GM19455 (cell line): ENCODE measurements at regions not wholly inside any gene's neighbourhood (a gene's known extent, or its start where the extent isn't known, plus 50 kb on each side); places are given as distances from the start of the nearest gene placed in this dataset.
"Not testable (repeated sequence)": the region's sequence is repeated elsewhere in the genome, so short reads cannot be mapped to it uniquely, and the experiment has no call there.

ENCODE experiments used
- ATAC-seq: cut with Tn5 transposase; IDR thresholded peaks from one replicate; pipeline ENCODE4 v1.9.1; 2021; ENCODE audit not compliant: unreplicated experiment

DNA sequence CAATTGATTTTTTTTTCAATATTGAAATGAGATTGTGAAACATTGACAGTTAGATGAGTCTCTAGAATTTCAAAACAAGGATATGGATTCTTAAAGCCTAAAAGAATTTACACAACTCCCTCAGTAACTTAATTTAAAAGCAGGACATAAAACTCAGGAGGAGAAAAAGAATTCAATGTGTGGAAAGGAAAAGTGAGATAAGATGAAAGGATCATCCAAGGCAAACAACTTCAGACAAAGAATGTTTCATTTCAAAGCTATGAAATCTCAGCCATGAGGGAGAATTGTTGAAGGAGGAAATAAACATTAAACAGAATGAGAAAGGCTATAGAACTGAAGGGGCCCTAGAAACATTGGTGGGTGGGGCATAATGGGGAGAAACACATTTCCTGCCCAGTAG lies 191.7 kb upstream of the NOX3 start:
- no peak for ATAC-seq

- ATAC-seq: no peak
Measured at GRCh38 chr6:155646443-155646842, 190.8 kb upstream of the NOX3 start.

DNA sequence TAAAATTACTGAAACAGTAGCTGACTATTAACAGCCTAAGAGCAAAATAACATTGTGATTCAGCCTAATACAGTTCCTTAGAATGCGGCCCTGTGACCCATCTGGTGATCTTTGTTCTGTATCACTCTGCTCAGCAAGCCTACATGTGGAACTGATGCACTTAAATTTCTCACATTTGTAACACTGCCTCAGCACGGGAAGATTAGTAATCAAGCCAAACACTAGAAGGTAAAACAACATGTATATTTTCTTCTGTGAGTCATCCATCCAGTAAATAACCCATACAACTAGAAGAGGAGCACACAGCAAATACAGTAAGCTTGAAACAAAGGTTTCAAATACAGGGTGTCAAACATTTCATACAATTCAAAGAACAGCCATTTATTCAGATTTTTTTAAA lies 189.7 kb upstream of the NOX3 start:
- no peak for ATAC-seq

DNA sequence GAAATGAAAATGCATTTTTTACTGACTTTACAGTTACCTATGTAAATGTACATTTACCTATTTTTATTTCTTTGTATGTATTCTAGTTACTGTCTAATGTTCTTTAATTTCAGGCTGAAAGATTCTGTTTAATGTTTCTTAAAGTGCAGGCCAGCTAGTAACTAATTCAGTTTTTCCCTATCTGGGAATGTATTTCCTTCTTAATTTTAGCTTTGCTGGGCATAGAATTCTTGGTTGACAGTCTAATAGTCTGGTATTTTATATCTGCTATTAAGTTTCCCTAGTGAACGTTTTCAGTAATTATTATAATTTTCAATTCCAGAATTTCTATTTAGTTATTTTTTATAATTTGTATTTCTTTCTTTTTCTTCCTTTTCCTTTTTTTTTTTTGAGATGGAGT lies 186.0 kb upstream of the NOX3 start:
- no peak for ATAC-seq

GRCh38 chr6:155638200-155638599 lies 182.6 kb upstream of the NOX3 start:
- no peak for ATAC-seq

DNA sequence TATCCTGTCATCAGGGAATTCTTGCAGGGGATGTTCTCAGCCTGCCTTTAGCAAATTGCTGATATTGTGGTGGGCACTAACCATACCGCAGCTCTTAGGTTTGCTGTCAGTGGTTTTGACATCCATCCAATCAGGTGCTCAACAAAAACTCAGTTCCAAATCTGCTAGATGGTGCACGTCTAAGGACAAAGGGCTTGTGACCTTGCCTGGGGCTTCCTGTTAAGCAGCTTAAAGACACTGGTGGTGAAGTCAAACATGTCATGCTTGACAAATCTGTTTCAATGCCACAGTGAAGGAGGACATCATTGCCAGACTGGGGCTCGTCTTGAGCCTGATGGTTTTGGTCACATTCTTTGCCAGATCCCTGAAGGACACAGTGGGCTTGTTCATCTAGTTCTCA lies 179.8 kb upstream of the NOX3 start:
- ATAC-seq: no peak

- ATAC-seq: no peak
Measured at GRCh38 chr6:155630085-155630484, 174.4 kb upstream of the NOX3 start.

DNA sequence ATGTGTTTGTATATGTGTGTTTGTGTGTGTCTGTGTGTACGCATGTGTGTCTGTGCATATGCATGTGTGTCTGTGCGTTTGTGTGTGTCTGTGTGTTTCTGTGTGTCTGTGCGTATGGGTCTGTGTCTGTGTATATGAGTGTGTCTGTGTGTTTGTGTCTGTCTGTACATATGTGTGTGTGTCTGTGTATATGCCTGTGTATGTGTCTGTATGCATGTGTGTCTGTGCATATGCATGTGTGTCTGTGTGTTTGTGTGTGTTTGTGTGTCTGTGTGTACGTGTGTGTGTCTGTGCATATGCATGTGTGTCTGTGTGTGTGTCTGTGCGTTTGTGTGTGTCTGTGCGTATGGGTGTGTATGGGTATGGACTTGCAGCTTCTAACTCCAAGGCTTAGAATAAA lies 174.0 kb upstream of the NOX3 start:
- no peak for ATAC-seq

DNA sequence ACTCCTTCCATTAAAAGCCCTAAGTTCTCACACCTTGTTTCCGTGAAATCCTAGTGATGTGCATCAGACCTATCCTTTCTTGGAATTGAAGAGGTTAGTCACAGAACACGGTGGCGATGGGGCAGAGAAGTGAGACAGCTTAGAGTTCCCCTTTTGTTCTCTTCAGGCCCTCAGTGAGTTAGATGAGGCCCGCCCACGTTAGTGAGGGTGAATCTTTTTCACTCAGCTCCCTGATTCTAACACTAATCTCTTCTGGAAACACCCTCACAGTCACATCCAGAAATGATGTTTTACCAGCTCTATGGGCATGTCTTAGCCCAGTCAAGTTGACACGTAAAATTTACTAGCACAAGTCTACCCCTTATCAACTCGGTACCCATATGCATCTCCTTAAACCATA lies 172.7 kb upstream of the NOX3 start:
- peak; percentile 70 for ATAC-seq

- ATAC-seq: not testable (repeated sequence)
Measured at GRCh38 chr6:155627722-155628212, 172.1 kb upstream of the NOX3 start.

DNA sequence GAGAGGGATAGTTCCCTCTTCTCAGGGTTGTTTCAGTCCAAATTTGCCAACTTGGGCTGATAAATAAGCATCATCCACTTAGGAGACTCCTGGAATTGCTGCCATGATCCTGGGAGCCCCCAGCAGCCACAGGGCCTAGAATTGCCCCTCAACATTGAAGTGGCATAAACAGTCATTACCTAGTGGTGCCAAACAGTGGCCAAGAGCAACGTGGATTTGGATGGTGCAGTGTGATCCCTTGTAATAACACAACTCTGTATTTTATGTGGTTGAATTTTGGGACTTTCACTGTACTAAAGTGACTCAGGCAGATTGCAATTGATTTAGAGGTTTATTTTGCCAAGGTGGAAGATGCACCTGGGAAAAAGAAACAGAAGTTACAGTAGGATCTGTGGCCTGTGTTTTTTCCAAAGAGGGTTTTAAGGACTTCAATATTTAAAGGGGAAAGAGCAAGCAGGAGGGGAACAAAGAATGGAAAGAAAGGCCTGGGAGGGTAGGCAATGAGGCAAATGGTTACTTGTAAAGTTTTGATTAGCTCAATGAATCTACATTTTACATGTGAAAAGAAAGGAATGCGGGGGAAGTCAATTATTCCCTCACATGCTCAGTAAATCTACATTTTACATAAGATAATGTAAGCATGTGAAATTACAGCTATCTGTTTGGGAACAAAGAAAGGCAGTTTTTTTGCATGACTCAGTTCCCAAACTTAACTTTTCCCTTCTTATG lies 168.0 kb upstream of the NOX3 start:
- ATAC-seq: no peak

DNA sequence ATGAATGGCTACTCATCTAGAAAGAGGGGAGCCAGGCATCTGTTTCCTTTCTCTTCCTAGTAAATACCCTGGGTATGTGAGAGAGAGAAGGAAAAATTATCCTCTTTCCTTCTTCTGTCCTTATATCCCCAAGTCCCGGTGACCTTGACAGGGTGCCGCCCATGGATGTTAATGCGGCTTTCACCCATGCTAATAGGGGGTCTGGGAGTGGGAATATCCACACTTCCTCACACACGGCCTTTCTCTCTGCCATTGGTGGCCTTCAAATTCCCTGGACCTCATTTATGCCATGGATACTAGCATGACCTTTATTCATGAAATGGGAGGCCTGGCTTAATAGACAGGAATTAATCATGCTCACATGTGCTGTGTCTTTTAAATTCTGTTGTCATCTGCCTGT lies 159.0 kb upstream of the NOX3 start:
- ATAC-seq: no peak

DNA sequence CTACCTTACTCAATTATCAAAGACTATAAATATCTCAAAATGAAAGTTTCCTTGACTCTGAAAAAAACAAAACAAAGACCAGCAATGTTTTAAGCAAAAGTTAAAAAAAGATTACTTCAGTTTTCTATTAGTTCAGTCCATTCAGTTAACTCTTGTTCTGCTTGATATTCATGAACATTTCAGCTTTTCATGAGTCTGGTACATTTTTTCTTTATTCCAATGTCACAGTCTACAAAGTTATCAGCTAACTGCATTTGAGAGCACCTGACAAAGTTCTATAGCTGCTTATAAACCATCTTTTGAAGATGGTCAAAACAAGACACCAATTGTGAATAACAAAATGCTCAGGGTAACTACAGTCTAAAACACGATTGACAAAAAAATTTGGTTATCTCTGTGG lies 156.1 kb upstream of the NOX3 start:
- ATAC-seq: no peak

DNA sequence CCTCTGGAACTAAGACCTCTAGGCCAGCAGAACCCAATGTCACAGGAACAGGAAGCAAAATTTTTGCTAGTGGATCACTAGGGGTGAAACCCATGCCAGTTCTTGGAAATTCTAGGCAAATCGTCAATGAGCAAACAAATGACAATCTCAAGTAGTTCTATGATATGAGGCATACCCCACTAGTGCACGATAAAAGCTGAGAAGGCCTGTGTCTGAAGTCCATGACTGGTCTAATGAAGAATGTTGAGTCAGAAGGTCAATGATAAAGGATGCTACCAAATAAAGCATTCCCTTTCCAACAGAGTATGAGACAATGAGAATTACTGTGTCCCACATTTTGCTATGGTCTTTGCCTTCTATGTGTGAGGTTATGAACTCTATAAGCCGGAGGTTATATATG lies 149.4 kb upstream of the NOX3 start:
- ATAC-seq: no peak

- ATAC-seq: no peak
Measured at GRCh38 chr6:155599561-155599960, 143.9 kb upstream of the NOX3 start.

DNA sequence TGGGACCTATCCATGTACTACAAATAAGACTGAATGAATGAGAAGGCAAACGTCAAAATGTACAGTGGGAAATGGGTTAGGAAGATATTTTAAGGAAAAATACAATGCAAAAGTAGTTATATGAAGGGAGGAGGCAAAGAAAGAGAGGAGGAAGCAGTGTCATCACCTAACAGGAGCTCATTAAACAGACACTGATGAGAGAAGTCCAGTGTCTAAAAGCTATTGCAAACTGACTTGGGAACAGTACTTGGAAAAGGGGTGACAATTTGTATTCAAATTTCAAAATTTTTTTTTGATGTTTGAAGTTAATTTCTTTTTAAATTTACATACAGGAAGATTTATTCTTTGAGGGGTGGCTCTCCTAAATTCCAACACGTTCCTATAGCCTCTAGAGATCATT lies 143.5 kb upstream of the NOX3 start:
- no peak for ATAC-seq

DNA sequence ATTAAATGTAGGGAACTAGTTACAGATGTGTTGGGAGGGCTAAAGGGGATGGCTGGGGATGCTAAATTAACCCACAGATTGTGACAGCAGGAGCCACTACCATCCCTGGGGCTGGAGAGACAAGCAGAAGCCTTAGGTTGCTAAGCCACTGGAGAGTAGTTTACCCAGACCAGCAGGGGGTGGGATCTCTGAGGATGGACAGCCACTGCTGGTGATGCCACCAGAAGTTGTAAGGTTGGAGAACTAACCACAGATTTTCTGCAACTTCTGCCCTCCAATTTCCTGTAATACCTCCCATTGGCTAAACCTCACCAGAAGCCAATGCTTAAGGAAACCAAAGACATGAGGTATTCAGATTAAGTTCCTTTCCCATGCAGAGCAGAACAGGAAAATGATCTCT lies 139.6 kb upstream of the NOX3 start:
- no peak for ATAC-seq

GRCh38 chr6:155591741-155592140 lies 136.1 kb upstream of the NOX3 start:
- ATAC-seq: no peak

GRCh38 chr6:155589190-155589589 lies 133.6 kb upstream of the NOX3 start:
- ATAC-seq: no peak

DNA sequence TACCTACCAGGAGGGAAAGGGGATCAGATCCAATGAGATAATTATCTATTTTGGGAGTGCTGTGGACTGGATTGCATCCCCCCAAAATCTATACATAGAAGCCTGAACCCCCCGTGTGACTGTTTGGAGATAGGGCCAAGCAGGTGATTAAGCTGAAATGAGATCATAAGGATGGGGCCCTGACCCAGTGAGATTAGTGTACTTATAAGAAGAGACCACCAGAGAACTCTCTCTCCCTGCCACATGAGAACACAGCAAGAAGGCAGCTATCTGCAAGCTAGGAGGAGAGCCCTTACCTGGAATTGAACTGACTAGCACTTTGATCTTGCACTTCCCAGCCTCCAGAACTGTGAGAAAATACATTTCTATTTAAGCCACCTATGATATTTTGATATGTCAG lies 132.2 kb upstream of the NOX3 start:
- no peak for ATAC-seq

- no peak for ATAC-seq
Measured at GRCh38 chr6:155586090-155586489, 130.5 kb upstream of the NOX3 start.

- no peak for ATAC-seq
Measured at GRCh38 chr6:155584006-155584405, 128.4 kb upstream of the NOX3 start.
